HG02759 (cell line): ENCODE measurements at regions not wholly inside any gene's neighbourhood (a gene's known extent, or its start where the extent isn't known, plus 50 kb on each side); places are given as distances from the start of the nearest gene placed in this dataset.
"Not testable (repeated sequence)": the region's sequence is repeated elsewhere in the genome, so short reads cannot be mapped to it uniquely, and the experiment has no call there.

Experiments used
- ATAC-seq: cut with Tn5 transposase; IDR thresholded peaks from one replicate; pipeline ENCODE4 v1.9.1; 2021; ENCODE audit warnings: mild to moderate bottlenecking, moderate library complexity; ENCODE audit not compliant: unreplicated experiment

DNA sequence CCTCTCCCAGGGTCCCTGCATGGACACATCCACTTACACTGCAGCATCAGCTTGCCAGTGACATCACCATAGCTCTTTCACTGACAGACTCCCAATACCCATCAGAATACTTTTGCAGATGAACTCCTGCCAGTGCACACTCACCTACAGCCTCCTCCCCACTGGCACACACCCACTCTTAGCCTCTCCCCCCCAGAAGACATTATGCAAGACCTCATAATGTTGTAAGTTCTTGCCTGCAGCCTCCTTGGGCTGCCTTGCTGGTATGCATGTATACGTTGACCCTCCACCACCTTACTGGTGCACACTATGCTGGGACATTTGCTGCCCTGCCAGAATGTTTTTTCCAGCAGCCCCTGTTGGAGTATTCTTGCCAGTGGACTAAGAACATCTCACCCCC is 324.2 kb downstream of the AEBP2 start:
- ATAC-seq: no peak

DNA sequence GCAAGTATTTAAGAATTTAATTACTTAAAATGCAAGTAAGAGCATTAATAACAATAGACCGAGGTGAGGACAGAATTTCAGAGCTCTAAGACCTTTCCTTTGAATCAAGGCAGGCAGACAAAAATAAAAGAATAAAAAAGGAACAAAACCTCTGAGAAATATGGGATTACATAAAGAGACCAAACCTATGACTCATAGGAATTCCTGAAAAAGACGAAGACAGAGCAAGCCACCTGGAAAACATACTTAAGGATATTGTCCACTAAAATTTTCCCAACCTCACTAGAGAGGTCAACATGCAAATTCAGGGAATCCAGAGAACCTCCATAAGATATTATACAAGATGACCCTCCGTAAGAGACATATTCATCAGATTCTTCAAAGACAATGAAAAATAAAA is 325.1 kb downstream of the AEBP2 start:
- no peak for ATAC-seq

DNA sequence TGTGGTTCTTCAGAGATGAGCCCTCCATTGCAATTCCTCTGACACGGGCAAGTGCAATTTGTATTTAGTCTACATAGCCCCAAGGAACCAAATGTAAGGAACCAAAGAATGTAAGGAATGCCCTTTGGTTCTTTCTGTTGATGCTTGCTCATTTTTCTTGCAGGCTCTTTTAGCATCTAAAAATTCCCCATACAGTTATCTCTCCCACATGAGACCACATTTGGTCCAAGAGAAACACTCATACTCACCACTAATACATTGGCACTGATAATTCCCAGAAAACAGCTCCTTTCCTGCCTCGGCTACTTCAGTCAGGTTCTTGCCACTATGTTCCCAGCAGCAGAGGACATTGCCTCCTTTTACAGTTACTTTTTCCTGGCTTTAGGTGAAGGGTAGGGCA is 332.6 kb downstream of the AEBP2 start:
- no peak for ATAC-seq

DNA sequence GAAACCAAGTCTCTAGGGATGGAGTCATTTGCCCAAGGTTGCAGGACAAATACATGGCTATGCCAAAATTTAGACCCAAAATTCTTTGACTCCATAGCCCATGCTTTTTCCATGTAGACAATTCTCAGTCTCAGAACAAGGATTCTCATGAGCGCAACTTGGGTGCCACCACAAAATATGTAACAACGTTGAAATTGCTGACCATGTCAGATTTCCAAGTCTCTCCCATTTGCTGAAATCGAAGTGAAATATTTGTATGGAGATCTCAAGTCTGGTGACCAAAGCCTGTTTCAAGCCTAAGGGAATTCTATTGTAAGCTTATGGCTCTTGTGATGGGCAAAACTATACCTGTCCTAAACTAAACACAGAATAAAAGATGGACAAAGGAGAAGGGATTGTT is 333.5 kb downstream of the AEBP2 start:
- ATAC-seq: no peak

DNA sequence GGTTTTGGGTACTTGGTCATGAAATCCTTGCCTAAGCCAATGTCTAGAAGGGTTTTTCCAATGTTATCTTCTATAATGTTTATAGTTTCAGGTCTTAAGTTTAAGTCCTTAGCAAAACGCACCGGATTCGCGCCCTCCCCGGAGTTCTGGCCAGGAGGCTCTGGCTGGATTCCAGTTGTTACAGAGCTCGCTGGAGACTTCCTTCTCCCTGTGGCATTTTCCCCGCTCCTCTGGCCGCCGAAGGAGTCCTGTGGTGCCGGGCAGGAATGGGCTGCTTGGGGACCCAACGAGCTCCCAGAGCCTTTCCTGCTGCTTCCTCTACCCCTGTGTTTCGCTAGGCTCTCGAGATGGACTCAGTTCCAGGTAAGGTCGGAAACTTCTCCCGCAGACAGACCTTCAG is 335.9 kb downstream of the AEBP2 start:
- ATAC-seq: no peak

DNA sequence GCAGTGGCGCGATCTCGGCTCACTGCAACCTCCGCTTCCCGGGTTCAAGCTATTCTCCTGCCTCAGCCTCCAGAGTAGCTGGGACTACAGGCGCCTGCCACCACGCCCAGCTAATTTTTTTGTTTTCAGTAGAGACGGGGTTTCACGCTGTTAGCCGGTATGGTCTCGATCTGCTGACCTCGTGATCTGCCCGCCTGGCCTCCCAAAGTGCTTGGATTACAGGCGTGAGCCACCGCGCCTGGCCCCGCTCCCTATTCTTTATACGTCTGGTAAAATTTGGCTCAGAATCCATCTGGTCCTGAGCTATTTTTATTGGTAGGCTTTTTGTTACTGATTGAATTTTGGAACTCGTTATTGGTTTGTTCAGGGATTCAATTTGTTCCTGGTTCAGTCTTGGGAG is 336.7 kb downstream of the AEBP2 start:
- not testable (repeated sequence) for ATAC-seq

DNA sequence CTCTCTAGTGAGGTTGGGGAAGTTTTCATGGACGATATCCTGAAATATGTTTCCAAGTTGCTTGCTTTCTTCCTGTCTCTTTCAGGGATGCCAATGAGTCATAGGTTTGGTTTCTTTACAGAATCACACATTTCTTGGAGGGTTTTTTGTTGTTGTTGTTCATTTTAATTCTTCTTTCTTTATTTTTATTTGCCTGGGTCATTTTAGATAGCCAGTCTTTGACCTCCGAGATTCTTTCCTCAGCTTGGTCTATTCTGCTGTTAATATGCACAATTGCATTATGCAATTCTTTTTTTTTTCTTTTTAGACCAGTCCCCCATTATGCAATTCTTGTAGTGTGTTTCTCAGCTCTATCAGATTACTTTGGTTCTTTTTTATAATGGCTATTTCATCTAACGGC is 338.9 kb downstream of the AEBP2 start:
- ATAC-seq: no peak

DNA sequence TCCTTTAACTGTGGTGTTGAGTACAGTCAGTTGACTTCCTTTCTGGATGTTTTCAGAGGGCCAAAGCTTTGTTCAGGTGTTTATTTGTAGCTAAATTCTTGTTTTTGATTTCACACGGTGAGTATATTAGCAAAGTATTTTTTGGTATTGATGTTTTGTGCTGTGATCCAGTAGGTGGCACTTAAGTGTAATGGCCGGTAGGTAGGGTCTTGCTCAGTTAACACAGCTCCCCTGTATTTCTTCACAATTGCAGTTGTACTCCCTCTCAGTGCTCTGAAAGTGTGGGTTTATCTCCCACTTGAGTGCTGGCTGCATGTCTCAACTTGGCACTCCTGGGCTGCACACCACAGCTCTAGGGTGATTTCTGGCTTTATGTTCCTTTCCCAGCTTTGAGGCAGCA is 339.5 kb downstream of the AEBP2 start:
- ATAC-seq: no peak

DNA sequence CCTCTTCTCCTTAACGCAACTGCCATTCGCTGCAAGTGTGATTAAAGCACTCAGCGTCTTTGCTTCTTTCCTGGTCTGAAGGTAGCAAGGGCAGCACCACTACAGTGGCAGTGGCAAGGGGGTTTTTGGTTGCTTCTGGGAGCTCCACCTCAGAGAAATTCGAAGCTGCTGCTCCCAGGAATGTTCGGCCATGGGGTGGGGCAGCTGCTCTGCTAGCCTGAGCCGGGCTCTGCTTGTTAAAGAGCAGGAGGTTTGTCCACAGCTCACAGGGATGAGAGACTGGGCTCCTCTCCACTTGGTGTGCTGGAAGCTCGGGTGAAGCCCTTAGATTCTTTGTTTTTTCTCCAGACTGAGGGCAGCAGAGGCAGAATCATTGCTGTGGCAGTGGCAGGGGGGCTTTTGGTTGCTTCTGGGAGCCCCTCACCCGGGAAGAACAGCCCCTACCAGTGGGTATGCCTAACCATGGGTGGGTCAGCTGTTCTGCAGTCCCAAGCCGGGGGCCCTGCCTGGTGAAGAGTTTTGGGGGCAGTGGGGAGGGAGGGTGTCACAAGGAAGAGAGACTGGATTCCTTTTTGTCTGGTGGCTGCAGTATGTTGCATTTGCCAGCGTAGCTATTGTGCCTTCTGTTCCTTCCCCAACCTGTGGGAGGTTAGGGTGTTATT is 340.2 kb downstream of the AEBP2 start:
- ATAC-seq: no peak

DNA sequence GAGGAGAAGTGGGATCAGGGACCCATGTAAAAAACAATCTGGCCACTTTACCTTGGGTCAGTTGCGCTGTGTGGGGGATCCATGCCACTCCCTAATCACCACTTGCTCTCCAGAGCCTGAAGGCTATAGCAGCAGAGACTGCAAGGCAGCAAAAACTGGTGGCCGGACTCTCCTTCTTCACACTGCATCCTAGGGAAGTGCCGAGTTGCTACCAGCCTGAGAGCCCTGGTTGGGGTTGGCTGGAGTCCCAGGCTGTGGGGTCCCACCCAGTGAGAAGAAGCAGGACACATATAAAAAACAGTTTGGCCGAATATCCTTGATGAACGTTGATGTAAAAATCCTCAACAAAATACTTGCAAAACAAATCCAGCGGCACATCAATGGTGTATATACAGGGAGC is 341.2 kb downstream of the AEBP2 start:
- no peak for ATAC-seq

DNA sequence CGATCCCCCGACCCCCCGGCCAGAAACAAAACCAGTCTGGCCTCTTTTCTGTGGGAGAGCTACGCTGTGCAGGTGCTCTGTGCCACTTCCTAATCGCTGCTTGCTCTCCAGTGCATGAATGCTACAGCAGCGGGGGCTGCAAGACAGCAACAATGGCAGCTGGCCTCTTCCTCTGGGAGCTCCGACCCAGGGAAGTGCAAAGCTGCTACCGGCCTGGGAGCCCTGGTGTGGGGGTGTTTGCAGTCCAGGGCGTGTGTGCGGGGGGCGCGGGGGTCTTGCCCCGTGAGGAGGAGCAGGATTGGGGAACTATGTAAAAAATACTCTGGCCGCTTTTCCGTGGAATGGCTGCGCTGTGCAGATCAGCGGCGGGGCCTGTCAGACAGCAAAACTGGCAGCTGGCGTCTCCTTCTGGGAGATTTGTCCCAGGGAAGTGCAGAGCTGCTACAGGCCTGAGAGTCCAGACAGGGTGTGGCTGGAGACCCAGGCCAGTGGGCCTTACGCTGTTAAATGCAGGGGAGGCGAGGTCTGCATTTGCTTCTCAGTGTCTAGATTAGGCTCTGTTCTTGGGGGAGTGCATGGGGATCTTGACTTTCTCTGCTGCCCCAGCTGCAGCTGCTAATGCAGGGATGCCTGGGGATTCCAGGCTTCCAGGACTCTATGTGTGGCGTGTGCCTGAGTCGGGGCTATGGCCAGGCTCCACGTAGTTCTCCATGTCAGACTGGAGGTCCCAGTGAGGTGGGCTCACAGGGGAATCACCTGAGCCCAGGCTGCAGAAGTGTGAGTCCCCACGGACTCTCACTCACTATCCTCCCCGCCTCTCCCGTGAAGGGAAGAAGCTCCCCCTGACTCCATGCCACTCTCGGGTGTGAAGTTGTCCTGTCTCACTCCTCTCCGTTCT is 344.5 kb downstream of the AEBP2 start:
- no peak for ATAC-seq

DNA sequence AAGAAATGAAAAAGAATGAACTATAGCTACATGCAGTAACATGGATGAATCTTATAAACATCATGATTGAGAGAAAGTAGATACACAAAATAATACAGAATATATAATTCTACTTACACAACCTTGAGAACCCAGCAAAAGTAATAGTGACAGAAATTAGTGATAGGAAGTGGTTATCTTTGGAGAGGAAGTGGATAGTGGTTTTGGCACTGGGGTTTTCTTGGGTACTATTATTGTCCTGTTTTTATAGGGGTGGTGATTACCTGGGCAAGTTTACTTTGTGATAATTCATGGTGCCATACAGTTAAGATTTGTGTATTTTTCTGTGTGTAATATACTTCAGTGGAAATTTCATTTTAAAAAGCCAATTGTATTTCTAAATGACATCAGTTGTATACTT is 352.7 kb downstream of the AEBP2 start:
- no peak for ATAC-seq

DNA sequence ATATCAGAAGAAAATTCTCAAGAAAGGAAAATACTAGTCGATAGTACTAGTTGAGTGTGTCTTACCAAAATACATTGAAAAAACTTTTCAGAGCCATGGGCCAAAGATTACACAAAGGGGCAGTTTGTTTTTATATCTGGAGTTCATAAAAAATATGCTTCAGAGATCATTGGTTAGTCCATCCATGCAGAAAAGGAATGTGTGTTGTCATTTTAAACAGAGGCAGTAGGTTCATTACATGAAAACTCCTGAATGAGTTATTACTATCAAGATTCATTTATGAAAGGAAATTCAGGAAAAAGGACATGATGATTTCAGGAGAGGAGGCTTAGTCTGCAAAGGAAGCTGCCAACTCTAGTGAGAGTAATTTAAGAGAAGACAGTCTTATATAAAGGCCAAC is 354.8 kb downstream of the AEBP2 start:
- no peak for ATAC-seq

DNA sequence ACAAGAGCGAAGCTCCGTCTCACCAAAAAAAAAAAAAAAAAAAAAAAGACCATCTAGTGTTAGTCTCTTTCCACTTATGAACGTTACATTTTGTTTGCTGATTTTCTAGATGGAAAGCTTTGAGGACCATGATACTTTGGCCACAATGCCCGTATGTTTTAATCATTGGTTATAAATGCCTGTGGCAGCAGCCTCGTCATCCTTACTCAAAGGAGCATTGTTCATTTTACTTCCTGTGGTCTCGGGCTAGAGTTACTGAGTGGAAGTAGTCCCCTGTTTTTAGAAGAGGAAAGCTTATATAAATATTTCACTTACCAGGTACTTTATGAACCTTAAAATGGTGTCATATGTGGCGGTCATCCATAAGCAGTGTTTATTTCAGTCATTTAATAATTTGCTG is 359.9 kb downstream of the AEBP2 start:
- no peak for ATAC-seq

DNA sequence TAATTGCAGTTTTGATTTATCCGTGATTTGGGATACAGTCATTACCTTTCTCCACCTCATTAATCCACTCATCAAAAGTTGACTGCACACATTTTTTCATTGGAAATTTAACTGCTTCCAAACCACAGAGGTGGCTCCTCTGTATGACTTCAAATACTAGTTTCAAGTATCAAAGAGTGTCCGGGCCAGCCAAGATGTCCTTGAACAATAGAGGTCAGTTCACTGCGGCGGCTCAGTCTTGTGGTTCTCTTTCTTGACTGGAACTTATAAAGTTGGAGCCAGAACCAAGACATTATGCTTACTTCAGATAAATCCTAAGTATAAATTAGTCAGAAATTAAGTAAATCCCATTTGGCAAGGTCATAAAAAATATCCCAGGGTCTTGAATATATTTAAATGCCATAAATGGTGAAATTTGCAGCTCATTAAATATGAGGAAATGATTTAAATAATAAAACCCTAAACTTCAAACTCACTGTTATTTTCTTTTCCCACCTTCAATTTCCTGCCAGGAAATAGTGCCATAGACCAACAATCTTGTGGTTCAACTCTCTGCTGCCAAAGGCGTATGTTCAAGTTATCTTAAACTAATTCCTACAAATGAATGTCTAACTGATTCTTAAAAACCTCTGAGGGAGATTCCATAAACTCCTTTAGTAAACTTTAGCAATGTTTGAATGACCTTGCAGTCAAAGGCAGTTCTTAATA is 360.8 kb downstream of the AEBP2 start:
- ATAC-seq: no peak

DNA sequence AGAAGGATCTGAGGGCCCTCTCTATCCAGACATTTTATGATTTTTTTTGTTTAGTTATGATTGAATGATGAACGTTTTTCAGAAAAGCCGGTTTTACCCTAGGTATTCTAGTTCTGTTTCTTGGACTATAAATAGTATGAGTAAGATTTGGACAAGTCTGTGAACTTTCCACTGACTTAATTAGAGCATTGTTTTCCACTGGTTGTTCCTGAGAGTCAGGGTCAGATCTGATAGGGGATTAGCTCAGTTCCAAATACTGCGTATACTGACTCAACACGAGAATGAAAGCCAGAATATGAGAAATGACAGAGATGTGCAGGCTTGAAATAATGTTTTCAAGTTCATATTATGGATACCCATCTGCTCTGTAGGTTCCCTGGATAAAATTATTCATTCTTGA is 361.6 kb downstream of the AEBP2 start:
- ATAC-seq: no peak

DNA sequence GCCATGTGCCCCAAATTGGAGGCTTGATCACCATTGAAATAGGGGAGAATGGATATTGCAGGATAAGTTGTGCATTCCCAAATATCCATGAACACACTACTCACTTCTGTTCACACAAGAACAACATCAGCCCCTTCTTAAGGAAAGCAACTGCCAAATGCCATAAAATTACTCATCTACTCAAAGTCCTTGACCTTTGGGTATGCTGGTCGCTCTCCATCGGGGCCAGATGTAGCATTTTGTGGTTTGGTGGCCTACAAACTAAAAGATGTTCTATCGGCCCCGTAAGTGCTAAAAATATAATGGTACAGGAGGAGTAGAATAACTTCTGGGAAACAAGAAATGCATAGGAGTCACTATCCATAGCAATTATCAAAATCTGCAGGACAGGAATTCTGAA is 362.6 kb downstream of the AEBP2 start:
- ATAC-seq: no peak

DNA sequence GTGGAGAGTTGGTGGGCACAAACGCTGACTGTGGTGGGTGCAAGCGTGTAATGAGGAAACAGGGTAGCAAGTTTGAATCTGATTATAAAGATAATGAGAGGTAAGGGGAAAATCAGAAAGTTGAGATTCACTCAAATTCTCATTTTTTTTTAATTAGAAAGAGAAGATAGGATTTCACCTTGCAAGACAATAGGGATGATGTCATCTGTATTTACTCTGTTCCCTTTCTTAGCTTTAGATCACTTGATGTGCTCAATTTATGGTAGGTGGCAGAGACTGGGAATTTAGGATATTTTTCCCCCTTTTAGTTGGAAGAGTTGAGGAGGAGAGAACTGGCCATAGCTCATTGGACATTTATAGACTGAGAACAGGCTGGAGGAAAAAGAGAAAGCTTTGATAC is 363.6 kb downstream of the AEBP2 start:
- ATAC-seq: no peak

DNA sequence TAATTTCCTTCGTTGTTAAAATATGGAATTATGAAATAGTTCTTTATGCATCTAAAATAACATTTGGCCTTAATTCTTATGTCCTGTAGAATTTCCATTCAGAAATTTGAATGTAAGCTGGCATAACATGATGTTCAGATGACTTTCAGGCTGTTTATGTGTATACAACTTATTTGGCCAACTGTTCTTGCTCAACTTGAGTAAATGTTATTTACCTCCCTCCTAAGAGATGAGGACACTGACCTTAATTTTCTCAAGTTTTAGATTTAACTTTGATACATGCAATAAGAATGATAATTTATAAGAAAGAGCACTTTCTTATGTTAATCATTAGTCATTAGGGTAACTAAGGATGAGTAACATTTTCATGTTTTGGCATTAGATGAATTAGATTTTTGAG is 365.4 kb downstream of the AEBP2 start:
- no peak for ATAC-seq

DNA sequence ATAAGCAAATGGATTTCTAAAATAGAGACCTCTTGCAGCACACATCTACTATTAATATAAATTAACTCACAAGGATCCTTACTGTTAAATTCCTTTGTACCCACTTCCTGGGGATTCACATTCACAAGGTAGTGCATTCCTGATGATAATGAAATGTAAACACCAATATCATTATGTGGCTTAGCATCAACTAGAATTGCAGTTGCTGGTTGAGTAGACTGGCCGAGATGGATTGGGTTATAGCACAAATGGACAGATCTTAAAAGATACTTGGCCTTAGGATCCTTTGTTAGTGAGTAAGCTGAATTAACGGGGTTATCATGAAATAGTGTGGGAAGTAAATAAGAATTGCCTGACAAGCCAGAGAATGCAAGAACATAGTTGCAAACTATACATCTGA is 369.1 kb downstream of the AEBP2 start:
- no peak for ATAC-seq

DNA sequence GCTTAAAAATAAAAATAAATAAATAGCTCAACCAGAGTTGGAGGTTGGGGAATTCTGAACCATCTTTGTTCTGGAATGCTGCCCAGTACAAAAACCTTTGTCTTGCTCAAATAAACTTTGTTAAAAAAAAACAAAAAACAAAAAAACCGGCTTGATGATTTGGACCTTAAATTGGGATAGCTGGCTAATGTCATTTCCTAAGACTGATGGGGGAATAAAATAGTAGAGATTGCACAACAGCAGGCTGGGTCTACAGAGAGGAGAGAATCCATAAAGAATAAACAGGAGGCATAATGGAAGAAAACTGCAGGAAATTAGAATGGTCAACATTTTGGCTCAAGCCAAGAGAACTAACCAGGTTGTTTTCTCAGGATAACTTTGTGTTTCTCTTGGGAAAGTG is 370.9 kb downstream of the AEBP2 start:
- ATAC-seq: no peak

DNA sequence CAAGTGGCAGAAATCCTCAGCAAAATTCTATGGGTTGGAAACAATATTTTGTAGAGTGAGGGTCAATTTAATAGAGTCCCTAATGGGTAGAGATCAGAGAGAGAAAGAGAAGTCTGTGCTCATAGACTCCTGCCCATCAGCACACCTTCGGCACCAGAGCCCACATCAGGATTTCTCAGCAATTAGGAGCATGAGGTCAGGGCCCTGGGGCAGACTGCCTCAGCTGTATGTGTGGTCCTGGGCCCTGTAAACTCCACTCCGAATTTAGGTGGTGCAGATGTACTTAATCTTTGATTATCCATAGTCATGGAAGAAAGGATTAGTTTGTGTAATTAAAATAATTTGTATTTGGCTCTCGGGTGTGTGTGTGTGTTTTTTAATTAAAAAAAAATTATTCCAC is 372.6 kb downstream of the AEBP2 start:
- no peak for ATAC-seq
